NCI-H2227 (cell line): ENCODE measurements at regions not wholly inside any gene's neighbourhood (a gene's known extent, or its start where the extent isn't known, plus 50 kb on each side); places are given as distances from the start of the nearest gene placed in this dataset.

Source experiments
- DNase-seq: peaks from one replicate; lab custom pipeline; 2025; ENCODE audit not compliant: unreplicated experiment; lab: John Stamatoyannopoulos, UW

GRCh38 chr15:45941367-45941766, 306.5 kb downstream of the SQOR start:
- DNase-seq, result no peak

GRCh38 chr15:45943240-45943639, 308.4 kb downstream of the SQOR start:
- no peak for DNase-seq

- no peak for DNase-seq
Observed at GRCh38 chr15:45946111-45946510, 311.3 kb downstream of the SQOR start.

- DNase-seq, result no peak
Observed at GRCh38 chr15:45948181-45948621, 313.4 kb downstream of the SQOR start.

GRCh38 chr15:45958924-45959323, 324.1 kb downstream of the SQOR start:
- no peak for DNase-seq

GRCh38 chr15:45962733-45963132, 327.9 kb downstream of the SQOR start:
- no peak for DNase-seq

GRCh38 chr15:45970542-45970941, 335.7 kb downstream of the SQOR start:
- DNase-seq, result no peak

GRCh38 chr15:45980366-45980765, 345.5 kb downstream of the SQOR start:
- no peak for DNase-seq

GRCh38 chr15:45981625-45982024, 346.8 kb downstream of the SQOR start:
- DNase-seq, result no peak

- no peak for DNase-seq
Observed at GRCh38 chr15:45991863-45992262, 357.0 kb downstream of the SQOR start.

- no peak for DNase-seq
Observed at GRCh38 chr15:45993072-45993471, 358.2 kb downstream of the SQOR start.

- no peak for DNase-seq
Observed at GRCh38 chr15:45993508-45993907, 358.7 kb downstream of the SQOR start.

GRCh38 chr15:45995800-45996199, 361.0 kb downstream of the SQOR start:
- DNase-seq, result no peak

- DNase-seq, result no peak
Observed at GRCh38 chr15:46014532-46014931, 379.7 kb downstream of the SQOR start.

GRCh38 chr15:46034755-46035154, 399.9 kb downstream of the SQOR start:
- no peak for DNase-seq

GRCh38 chr15:46039703-46040102, 404.9 kb downstream of the SQOR start:
- no peak for DNase-seq

GRCh38 chr15:46041905-46042304, 407.1 kb downstream of the SQOR start:
- DNase-seq, result no peak

GRCh38 chr15:46059921-46060594, 425.2 kb downstream of the SQOR start:
- DNase-seq, result no peak

- DNase-seq, result no peak
Observed at GRCh38 chr15:46061002-46061401, 426.2 kb downstream of the SQOR start.

- no peak for DNase-seq
Observed at GRCh38 chr15:46077220-46077619, 442.4 kb downstream of the SQOR start.

GRCh38 chr15:46079046-46079445, 444.2 kb downstream of the SQOR start:
- DNase-seq, result no peak

GRCh38 chr15:46080016-46080415, 445.2 kb downstream of the SQOR start:
- peak; percentile 35 for DNase-seq
